Stimulated activated effector memory CD8-positive, alpha-beta T cell treated with anti-CD3 and anti-CD28 coated beads, Interleukin-12 subunit alpha, Interleukin-12 subunit beta, amount 100 ng/mL, for 72 hours (primary cell): ENCODE measurements at regions not wholly inside any gene's neighbourhood (a gene's known extent, or its start where the extent isn't known, plus 50 kb on each side); places are given as distances from the start of the nearest gene placed in this dataset.

Source experiments
- ATAC-seq: fragments of 150-1000 bp; cut with Tn5 transposase; 2 replicates; pipeline ENCODE4 v1.10.0; 2021
- DNase-seq, 2 donors: peaks; one replicate each; pipeline ENCODE4 v3.0.0; 2021 to 2022; ENCODE audit warnings: low spot score in 2 of 2
- H3K27ac Mint-ChIP-seq: one replicate; pipeline ENCODE4 v1.8.0; 2022; ENCODE audit warnings: mild to moderate bottlenecking, mixed read lengths
- H3K36me3 Mint-ChIP-seq: one replicate; pipeline ENCODE4 v1.8.0; 2022; ENCODE audit warnings: mild to moderate bottlenecking, mixed read lengths
- H3K4me1 Mint-ChIP-seq: one replicate; pipeline ENCODE4 v1.8.0; 2022; ENCODE audit warnings: mixed read lengths
- H3K4me3 Mint-ChIP-seq: one replicate; pipeline ENCODE4 v1.8.0; 2022; ENCODE audit warnings: mild to moderate bottlenecking, mixed read lengths
- H3K9me3 Mint-ChIP-seq: one replicate; pipeline ENCODE4 v1.8.0; 2022; ENCODE audit warnings: mixed read lengths

GRCh38 chr7:19213746-19214145 lies 68.5 kb upstream of the FERD3L start:
- no peaks in the 10 kb centered on the region for H3K4me1 Mint-ChIP-seq
- DNase-seq = no peak
- peaks cover 8% of the 10 kb centered on the region for H3K9me3 Mint-ChIP-seq

GRCh38 chr7:19210893-19211413 lies 65.7 kb upstream of the FERD3L start:
- Mint-ChIP-seq H3K36me3 (no peaks in the 10 kb centered on the region), H3K4me1 (no peaks in the 10 kb centered on the region), H3K4me3 (no peak overlapping the region), H3K9me3 (peaks cover 8% of the 10 kb centered on the region), H3K27ac (no peak overlapping the region)
- DNase-seq (no peak), ATAC-seq (no peak)

More at GRCh38 chr7:19213746-19214145, 68.5 kb upstream of the FERD3L start:
- H3K36me3 Mint-ChIP-seq = no peaks in the 10 kb centered on the region
- ATAC-seq = no peak
- no peak overlapping the region for H3K27ac Mint-ChIP-seq
- H3K4me3 Mint-ChIP-seq = no peak overlapping the region

- H3K27ac Mint-ChIP-seq = no peak overlapping the region
- H3K4me3 Mint-ChIP-seq = no peak overlapping the region
- peaks cover 5% of the 10 kb centered on the region for H3K9me3 Mint-ChIP-seq
- ATAC-seq (no peak), DNase-seq (no peak)
- no peaks in the 10 kb centered on the region for H3K36me3 Mint-ChIP-seq
- H3K4me1 Mint-ChIP-seq = no peaks in the 10 kb centered on the region
These were observed 64.0 kb upstream of the FERD3L start for GRCh38 chr7:19209166-19209696.

GRCh38 chr7:19206721-19207120 lies 61.5 kb upstream of the FERD3L start:
- no peaks in the 10 kb centered on the region for H3K4me1 Mint-ChIP-seq

GRCh38 chr7:19203686-19204085 lies 58.5 kb upstream of the FERD3L start:
- H3K4me3 Mint-ChIP-seq = no peak overlapping the region
- H3K27ac Mint-ChIP-seq = no peak overlapping the region
- no peaks in the 10 kb centered on the region for H3K36me3 Mint-ChIP-seq
- H3K4me1 Mint-ChIP-seq = no peaks in the 10 kb centered on the region
- H3K9me3 Mint-ChIP-seq = peaks cover 9% of the 10 kb centered on the region
- ATAC-seq (no peak), DNase-seq (no peak)

More at GRCh38 chr7:19206721-19207120, 61.5 kb upstream of the FERD3L start:
- DNase-seq (no peak), ATAC-seq (no peak)
- no peak overlapping the region for H3K27ac Mint-ChIP-seq
- H3K9me3 Mint-ChIP-seq = peaks cover 4% of the 10 kb centered on the region
- H3K4me3 Mint-ChIP-seq = no peak overlapping the region
- H3K36me3 Mint-ChIP-seq = no peaks in the 10 kb centered on the region

- no peak for ATAC-seq
- no peak overlapping the region for H3K27ac Mint-ChIP-seq
- no peak overlapping the region for H3K4me3 Mint-ChIP-seq
- no peak for DNase-seq
- no peaks in the 10 kb centered on the region for H3K36me3 Mint-ChIP-seq
- H3K4me1 Mint-ChIP-seq = no peaks in the 10 kb centered on the region
- H3K9me3 Mint-ChIP-seq = peaks cover 9% of the 10 kb centered on the region
These were observed 57.4 kb upstream of the FERD3L start for GRCh38 chr7:19202599-19202998.
